GM21529 (cell line): ENCODE measurements at regions not wholly inside any gene's neighbourhood (a gene's known extent, or its start where the extent isn't known, plus 50 kb on each side); places are given as distances from the start of the nearest gene placed in this dataset.
"Not testable (repeated sequence)": the region's sequence is repeated elsewhere in the genome, so short reads cannot be mapped to it uniquely, and the experiment has no call there.

ENCODE experiments used
- ATAC-seq: cut with Tn5 transposase; IDR thresholded peaks from one replicate; pipeline ENCODE4 v1.9.1; 2021; ENCODE audit not compliant: unreplicated experiment

- ATAC-seq, result no peak
Measured at GRCh38 chr7:109402107-109402506, 832.4 kb downstream of the DNAJB9 start.

GRCh38 chr7:109407756-109408155, 838.1 kb downstream of the DNAJB9 start:
- no peak for ATAC-seq

GRCh38 chr7:109437957-109438356, 868.3 kb downstream of the DNAJB9 start:
- no peak for ATAC-seq

- no peak for ATAC-seq
Measured at GRCh38 chr7:109449760-109450159, 880.1 kb downstream of the DNAJB9 start.

- no peak for ATAC-seq
Measured at GRCh38 chr7:109456116-109456515, 886.4 kb downstream of the DNAJB9 start.

GRCh38 chr7:109460296-109460695, 890.6 kb downstream of the DNAJB9 start:
- no peak for ATAC-seq

GRCh38 chr7:109462171-109462570, 892.5 kb downstream of the DNAJB9 start:
- no peak for ATAC-seq

GRCh38 chr7:109467729-109468128, 898.1 kb downstream of the DNAJB9 start:
- ATAC-seq, result not testable (repeated sequence)

GRCh38 chr7:109473172-109473571, 903.5 kb downstream of the DNAJB9 start:
- ATAC-seq, result no peak

- no peak for ATAC-seq
Measured at GRCh38 chr7:109476409-109476808, 906.7 kb downstream of the DNAJB9 start.

GRCh38 chr7:109479388-109479787, 909.7 kb downstream of the DNAJB9 start:
- no peak for ATAC-seq

- ATAC-seq, result not testable (repeated sequence)
Measured at GRCh38 chr7:109490607-109491006, 920.9 kb downstream of the DNAJB9 start.

- no peak for ATAC-seq
Measured at GRCh38 chr7:109497053-109497452, 927.4 kb downstream of the DNAJB9 start.

GRCh38 chr7:109498131-109498530, 928.5 kb downstream of the DNAJB9 start:
- no peak for ATAC-seq

- ATAC-seq, result no peak
Measured at GRCh38 chr7:109503421-109503820, 933.7 kb downstream of the DNAJB9 start.

GRCh38 chr7:109522585-109522984, 952.9 kb downstream of the DNAJB9 start:
- ATAC-seq, result no peak

GRCh38 chr7:109527833-109528232, 958.2 kb downstream of the DNAJB9 start:
- ATAC-seq, result no peak

GRCh38 chr7:109529712-109530111, 960.0 kb downstream of the DNAJB9 start:
- no peak for ATAC-seq

GRCh38 chr7:109532262-109532992, 962.8 kb downstream of the DNAJB9 start:
- ATAC-seq, result no peak

- ATAC-seq, result no peak
Measured at GRCh38 chr7:109545686-109546085, 976.0 kb downstream of the DNAJB9 start.

GRCh38 chr7:109549471-109550193, 980.0 kb downstream of the DNAJB9 start:
- ATAC-seq, result no peak

GRCh38 chr7:109552017-109552416, 982.3 kb downstream of the DNAJB9 start:
- no peak for ATAC-seq
